Loucy (cell line): ENCODE measurements at regions not wholly inside any gene's neighbourhood (a gene's known extent, or its start where the extent isn't known, plus 50 kb on each side); places are given as distances from the start of the nearest gene placed in this dataset.

Source experiments
- H2AFZ ChIP-seq: fragments of 200-600 bp; sonication (generic); 2 replicates; pipeline ENCODE4 v1.6.0; 2016; ENCODE audit warnings: antibody characterized with exemption, mild to moderate bottlenecking, low read length, moderate library complexity
- H3F3A ChIP-seq: fragments of 200-600 bp; 2 replicates; pipeline ENCODE4 v1.6.0; 2016; ENCODE audit warnings: antibody characterized with exemption, low read depth, mild to moderate bottlenecking
- H3K27me3 ChIP-seq: fragments of 200-600 bp; sonication (generic); 2 replicates; pipeline ENCODE4 v1.6.1; 2014; ENCODE audit warnings: low read length, mild to moderate bottlenecking; ENCODE audit not compliant: insufficient read depth, poor library complexity, severe bottlenecking
- H3K36me3 ChIP-seq: fragments of 200-600 bp; sonication (generic); 2 replicates; pipeline ENCODE4 v1.6.1; 2016; ENCODE audit warnings: low read length; ENCODE audit not compliant: insufficient read depth
- H3K4me1 ChIP-seq: fragments of 200-600 bp; sonication (generic); 2 replicates; pipeline ENCODE4 v1.5.1; 2014; ENCODE audit warnings: low read length, mild to moderate bottlenecking; ENCODE audit not compliant: insufficient read depth, poor library complexity, severe bottlenecking
- H3K4me2 ChIP-seq: fragments of 200-600 bp; sonication (generic); 2 replicates; pipeline ENCODE4 v1.6.0; 2014; ENCODE audit warnings: antibody characterized with exemption, low read length, low read depth, mild to moderate bottlenecking; ENCODE audit not compliant: poor library complexity, severe bottlenecking
- H3K4me3 ChIP-seq: fragments of 200-600 bp; sonication (generic); 2 replicates; pipeline ENCODE4 v1.5.1; 2014; ENCODE audit warnings: low read length, mild to moderate bottlenecking, mixed read lengths; ENCODE audit not compliant: poor library complexity, severe bottlenecking
- H3K79me2 ChIP-seq: fragments of 200-600 bp; sonication (generic); 2 replicates; pipeline ENCODE4 v1.6.1; 2014; ENCODE audit warnings: low read length; ENCODE audit not compliant: insufficient read depth
- H3K9ac ChIP-seq: fragments of 200-600 bp; sonication (generic); 2 replicates; pipeline ENCODE4 v1.6.0; 2014; ENCODE audit warnings: mild to moderate bottlenecking, low read depth, low read length, moderate library complexity; ENCODE audit not compliant: poor library complexity, severe bottlenecking
- H3K9me2 ChIP-seq: fragments of 200-600 bp; sonication (generic); replicated peaks from 2 replicates; pipeline ENCODE4 v1.6.1; 2016; ENCODE audit warnings: low read depth, low read length, mixed read lengths
- H3K9me3 ChIP-seq: fragments of 200-600 bp; sonication (generic); 2 replicates; pipeline ENCODE4 v1.6.1; 2014; ENCODE audit warnings: mild to moderate bottlenecking, antibody characterized with exemption, low read length, low read depth; ENCODE audit not compliant: insufficient read depth
- H4K20me1 ChIP-seq: fragments of 200-600 bp; sonication (generic); 2 replicates; pipeline ENCODE4 v1.6.0; 2014; ENCODE audit warnings: antibody characterized with exemption, low read length, mild to moderate bottlenecking; ENCODE audit not compliant: insufficient read depth, poor library complexity, severe bottlenecking
- EZH2phosphoT487 ChIP-seq: fragments of 200-600 bp; IDR thresholded peaks from 2 replicates; pipeline ENCODE4 v1.6.1; 2018; ENCODE audit warnings: antibody characterized with exemption, mild to moderate bottlenecking, moderate library complexity, borderline replicate concordance
- TF ChIP-seq, protein P1 (sequence below): fragments of 200-600 bp; sonication (generic); conservative IDR thresholded peaks from 2 replicates; pipeline ENCODE4 v1.5.1; 2014; ENCODE audit warnings: mild to moderate bottlenecking, antibody characterized with exemption, low read length

DNA sequence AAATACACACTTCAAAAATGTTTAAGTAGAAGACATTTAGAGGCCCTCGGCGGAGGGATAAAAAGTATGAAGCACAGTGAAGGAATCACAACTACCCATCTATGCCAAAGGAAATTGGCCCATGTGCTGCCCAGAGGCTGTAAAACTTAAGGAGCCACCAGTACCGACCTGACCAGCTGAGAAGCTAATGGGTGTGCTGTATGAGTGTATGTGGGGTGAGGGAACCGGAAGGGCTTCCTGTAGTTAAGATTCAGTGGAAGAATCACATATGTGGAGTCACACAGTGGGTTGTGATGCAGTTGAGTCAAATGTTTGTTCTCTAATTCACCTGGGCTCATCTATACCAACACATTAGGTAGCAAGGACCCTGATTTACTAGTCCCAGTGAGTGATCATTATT, 516.0 kb upstream of the IL12A start:
- no peaks in the 10 kb centered on the region for H3K4me1 ChIP-seq
- no peaks in the 10 kb centered on the region for H3K36me3 ChIP-seq
- no peak overlapping the region for H2AFZ ChIP-seq
- H4K20me1 ChIP-seq: no peaks in the 10 kb centered on the region
- no peak overlapping the region for H3K4me3 ChIP-seq
- peaks cover 5% of the 10 kb centered on the region; the same call in 1 of the 2 replicates for H3K9me2 ChIP-seq
- no peaks in the 10 kb centered on the region for H3F3A ChIP-seq
- no peaks in the 10 kb centered on the region for H3K79me2 ChIP-seq
- H3K9me3 ChIP-seq: no peaks in the 10 kb centered on the region
- H3K4me2 ChIP-seq: no peak overlapping the region
- no peaks in the 10 kb centered on the region for H3K27me3 ChIP-seq
- TF ChIP-seq, protein P1, sequence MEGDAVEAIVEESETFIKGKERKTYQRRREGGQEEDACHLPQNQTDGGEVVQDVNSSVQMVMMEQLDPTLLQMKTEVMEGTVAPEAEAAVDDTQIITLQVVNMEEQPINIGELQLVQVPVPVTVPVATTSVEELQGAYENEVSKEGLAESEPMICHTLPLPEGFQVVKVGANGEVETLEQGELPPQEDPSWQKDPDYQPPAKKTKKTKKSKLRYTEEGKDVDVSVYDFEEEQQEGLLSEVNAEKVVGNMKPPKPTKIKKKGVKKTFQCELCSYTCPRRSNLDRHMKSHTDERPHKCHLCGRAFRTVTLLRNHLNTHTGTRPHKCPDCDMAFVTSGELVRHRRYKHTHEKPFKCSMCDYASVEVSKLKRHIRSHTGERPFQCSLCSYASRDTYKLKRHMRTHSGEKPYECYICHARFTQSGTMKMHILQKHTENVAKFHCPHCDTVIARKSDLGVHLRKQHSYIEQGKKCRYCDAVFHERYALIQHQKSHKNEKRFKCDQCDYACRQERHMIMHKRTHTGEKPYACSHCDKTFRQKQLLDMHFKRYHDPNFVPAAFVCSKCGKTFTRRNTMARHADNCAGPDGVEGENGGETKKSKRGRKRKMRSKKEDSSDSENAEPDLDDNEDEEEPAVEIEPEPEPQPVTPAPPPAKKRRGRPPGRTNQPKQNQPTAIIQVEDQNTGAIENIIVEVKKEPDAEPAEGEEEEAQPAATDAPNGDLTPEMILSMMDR: no peak
- H3K9ac ChIP-seq: no peak overlapping the region

DNA sequence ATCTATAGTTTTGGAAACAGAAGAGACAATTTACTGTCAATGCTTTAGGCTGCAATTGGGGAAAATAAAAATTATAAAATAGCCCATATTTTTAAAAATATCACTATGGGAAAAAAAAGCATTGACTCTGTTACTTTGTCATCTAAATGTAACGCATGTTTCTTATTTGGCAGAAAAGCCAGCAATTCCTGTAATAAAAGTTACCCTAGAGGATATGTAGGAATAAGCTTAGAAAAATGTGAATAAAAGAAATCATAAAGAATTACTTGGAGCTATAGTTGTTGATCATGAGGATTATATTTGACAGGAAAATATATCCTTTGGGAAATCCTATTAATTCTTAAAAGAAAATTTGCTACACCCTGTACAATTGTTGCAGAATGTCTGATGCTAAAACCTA, 515.4 kb upstream of the IL12A start:
- Histone ChIP-seq H3K79me2 (no peaks in the 10 kb centered on the region), H3F3A (no peaks in the 10 kb centered on the region), H3K27me3 (no peaks in the 10 kb centered on the region), H3K9ac (no peak overlapping the region), H2AFZ (no peak overlapping the region), H3K4me1 (no peaks in the 10 kb centered on the region), H4K20me1 (no peaks in the 10 kb centered on the region), H3K9me3 (no peaks in the 10 kb centered on the region), H3K4me2 (no peak overlapping the region), H3K9me2 (no peaks in the 10 kb centered on the region; the same call in 1 of the 2 replicates), H3K36me3 (no peaks in the 10 kb centered on the region), H3K4me3 (no peak overlapping the region)
- TF ChIP-seq, protein P1: no peak
- no peak for TF ChIP-seq EZH2phosphoT487

DNA sequence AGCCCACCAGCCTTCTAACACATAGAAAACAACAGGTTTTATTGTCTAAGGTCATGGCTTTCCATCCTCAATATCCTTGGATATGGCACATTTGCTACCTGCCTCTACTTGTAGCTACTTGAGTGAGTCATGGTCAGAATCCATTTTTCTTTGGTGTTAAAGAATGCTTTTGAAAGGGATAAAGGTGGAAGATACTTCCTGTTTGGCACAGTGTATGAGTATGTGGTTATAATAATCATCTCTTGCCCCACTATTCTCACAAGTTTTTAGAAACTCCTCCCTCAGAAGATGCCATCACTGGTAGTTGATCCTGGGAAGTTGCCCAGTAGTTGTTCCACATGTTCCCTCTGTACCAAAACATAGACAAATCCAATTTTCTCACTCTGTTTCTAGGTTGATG, 508.6 kb upstream of the IL12A start:
- Histone ChIP-seq H3K79me2 (no peaks in the 10 kb centered on the region), H3K4me2 (no peak overlapping the region), H3K4me1 (no peaks in the 10 kb centered on the region), H3K9me2 (no peaks in the 10 kb centered on the region), H3F3A (no peaks in the 10 kb centered on the region), H3K9ac (no peak overlapping the region), H4K20me1 (no peaks in the 10 kb centered on the region), H3K4me3 (no peak overlapping the region), H2AFZ (no peak overlapping the region), H3K9me3 (no peaks in the 10 kb centered on the region), H3K36me3 (no peaks in the 10 kb centered on the region), H3K27me3 (no peaks in the 10 kb centered on the region)
- TF ChIP-seq, protein P1: no peak
- TF ChIP-seq EZH2phosphoT487: no peak
